ENCODE measurements at regions not wholly inside any gene's neighbourhood (a gene's known extent, or its start where the extent isn't known, plus 50 kb on each side); places are given as distances from the start of the nearest gene placed in this dataset.

DNA sequence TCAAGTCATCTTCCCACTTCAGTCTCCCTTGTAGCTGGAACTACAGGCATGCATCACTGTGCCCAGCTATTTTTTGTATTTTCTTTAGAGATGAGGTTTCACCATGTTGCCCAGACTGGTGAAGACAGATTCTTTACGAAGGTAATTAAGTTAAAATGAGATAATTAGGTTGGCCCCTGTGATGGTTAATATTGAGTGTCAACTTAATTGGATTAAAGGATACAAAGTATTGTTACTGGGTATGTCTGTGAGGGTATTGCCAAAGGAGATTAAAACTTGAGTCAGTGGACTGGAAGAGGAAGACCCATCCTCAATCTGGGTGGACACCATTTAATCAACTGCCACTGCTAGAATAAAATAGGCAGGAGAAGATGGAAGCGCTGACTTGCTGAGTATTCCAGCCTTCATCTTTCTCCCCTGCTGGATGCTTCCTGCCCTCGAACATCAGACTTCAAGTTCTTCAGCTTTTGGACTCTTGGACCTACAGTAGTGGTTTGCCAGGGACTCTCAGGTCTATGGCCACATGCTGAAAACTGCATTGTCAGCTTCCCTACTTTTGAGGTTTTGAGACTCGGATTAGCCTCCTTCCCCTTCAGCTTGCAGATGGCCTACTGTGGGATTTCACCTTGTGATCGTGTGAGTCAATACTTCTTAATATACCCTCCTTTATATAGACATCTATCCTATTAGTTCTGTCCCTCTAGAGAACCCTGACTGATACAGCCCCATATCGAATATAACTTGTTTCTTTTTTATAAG, 269.1 kb downstream of the TMX3 start:
- TF ChIP-seq, protein P1, sequence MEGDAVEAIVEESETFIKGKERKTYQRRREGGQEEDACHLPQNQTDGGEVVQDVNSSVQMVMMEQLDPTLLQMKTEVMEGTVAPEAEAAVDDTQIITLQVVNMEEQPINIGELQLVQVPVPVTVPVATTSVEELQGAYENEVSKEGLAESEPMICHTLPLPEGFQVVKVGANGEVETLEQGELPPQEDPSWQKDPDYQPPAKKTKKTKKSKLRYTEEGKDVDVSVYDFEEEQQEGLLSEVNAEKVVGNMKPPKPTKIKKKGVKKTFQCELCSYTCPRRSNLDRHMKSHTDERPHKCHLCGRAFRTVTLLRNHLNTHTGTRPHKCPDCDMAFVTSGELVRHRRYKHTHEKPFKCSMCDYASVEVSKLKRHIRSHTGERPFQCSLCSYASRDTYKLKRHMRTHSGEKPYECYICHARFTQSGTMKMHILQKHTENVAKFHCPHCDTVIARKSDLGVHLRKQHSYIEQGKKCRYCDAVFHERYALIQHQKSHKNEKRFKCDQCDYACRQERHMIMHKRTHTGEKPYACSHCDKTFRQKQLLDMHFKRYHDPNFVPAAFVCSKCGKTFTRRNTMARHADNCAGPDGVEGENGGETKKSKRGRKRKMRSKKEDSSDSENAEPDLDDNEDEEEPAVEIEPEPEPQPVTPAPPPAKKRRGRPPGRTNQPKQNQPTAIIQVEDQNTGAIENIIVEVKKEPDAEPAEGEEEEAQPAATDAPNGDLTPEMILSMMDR (IDR thresholded peaks at IDR 0.05; ENCODE audit: low read depth, low read length, poor library complexity, severe bottlenecking): no peak
- no peak for TF ChIP-seq EZH2phosphoT487 (IDR thresholded peaks at IDR 0.05; ENCODE audit: borderline replicate concordance, low read length)
